Gastrocnemius medialis (tissue), 4 donors: ENCODE measurements at regions not wholly inside any gene's neighbourhood (a gene's known extent, or its start where the extent isn't known, plus 50 kb on each side); places are given as distances from the start of the nearest gene placed in this dataset.

Experiments used
- POLR2A ChIP-seq, 2 donors: fragments of 450-650 bp; IDR thresholded peaks; one replicate each; pipeline ENCODE4 v1.6.1; 2017; ENCODE audit warnings: antibody characterized with exemption in 2 of 2, mild to moderate bottlenecking in 2 of 2, moderate library complexity in 2 of 2
- TF ChIP-seq, protein P1 (sequence below), 5 experiments: fragments of 450-650 bp in 3 of 5; fragments of 200-600 bp in 2 of 5; sonication (generic) in 2 of 5; IDR thresholded peaks in 4 of 5; conservative IDR thresholded peaks in 1 of 5; 1 replicate in 4 of 5; 2 replicates in 1 of 5; pipeline ENCODE4 v1.5.1; 2016 to 2019; ENCODE audit warnings: antibody characterized with exemption in 5 of 5, mild to moderate bottlenecking in 3 of 5, moderate library complexity in 3 of 5

DNA sequence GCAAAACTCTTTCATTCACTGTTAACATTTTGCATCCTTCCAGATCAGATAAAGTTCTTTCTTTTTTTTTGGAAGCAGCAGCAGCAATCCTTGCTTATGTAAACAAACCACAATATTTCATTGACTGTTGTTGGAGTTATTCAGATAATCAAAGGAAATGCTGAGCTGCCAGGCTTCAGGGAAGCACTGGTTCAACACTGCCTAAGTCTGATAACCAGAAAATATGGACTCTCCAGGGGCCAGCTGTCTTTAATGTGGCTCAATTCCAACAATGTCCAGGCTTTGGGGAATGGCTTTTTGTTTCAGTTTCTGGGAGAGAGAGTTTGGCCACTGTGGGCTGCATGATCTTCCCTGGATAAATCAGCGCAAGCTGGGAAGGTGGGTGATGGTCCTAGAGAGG is 354.3 kb downstream of the AKAIN1 start:
- TF ChIP-seq, protein P1, sequence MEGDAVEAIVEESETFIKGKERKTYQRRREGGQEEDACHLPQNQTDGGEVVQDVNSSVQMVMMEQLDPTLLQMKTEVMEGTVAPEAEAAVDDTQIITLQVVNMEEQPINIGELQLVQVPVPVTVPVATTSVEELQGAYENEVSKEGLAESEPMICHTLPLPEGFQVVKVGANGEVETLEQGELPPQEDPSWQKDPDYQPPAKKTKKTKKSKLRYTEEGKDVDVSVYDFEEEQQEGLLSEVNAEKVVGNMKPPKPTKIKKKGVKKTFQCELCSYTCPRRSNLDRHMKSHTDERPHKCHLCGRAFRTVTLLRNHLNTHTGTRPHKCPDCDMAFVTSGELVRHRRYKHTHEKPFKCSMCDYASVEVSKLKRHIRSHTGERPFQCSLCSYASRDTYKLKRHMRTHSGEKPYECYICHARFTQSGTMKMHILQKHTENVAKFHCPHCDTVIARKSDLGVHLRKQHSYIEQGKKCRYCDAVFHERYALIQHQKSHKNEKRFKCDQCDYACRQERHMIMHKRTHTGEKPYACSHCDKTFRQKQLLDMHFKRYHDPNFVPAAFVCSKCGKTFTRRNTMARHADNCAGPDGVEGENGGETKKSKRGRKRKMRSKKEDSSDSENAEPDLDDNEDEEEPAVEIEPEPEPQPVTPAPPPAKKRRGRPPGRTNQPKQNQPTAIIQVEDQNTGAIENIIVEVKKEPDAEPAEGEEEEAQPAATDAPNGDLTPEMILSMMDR (IDR thresholded peaks at IDR 0.05 in 4 of 5, conservative IDR thresholded peaks at IDR 0.05 in 1 of 5): no peak
- TF ChIP-seq POLR2A (IDR thresholded peaks at IDR 0.05): no peak
